ENCODE measurements at regions not wholly inside any gene's neighbourhood (a gene's known extent, or its start where the extent isn't known, plus 50 kb on each side); places are given as distances from the start of the nearest gene placed in this dataset.

- no peaks in the 10 kb centered on the region for H4K20me1 ChIP-seq (ENCODE audit: control insufficient read depth, extremely low read depth, insufficient read depth, low read length)
- no peaks in the 10 kb centered on the region for H3K36me3 ChIP-seq (ENCODE audit: control insufficient read depth in 2 of 2, extremely low read depth in 1 of 2, insufficient read depth in 2 of 2, low read length in 2 of 2)
- no peak for TF ChIP-seq CTCF (optimal IDR thresholded peaks at IDR 0.05 in 1 of 3, IDR thresholded peaks at IDR 0.05 in 1 of 3, conservative IDR thresholded peaks at IDR 0.05 in 1 of 3; ENCODE audit: extremely low read depth in 1 of 3, insufficient read depth in 2 of 3, low read length in 3 of 3)
- no peak for TF ChIP-seq EZH2 (IDR thresholded peaks at IDR 0.05; ENCODE audit: low read length)
- no peak for DNase-seq (ENCODE audit: low read depth, low spot score)
- H3K79me2 ChIP-seq (ENCODE audit: control insufficient read depth, insufficient read depth, low read length): no peaks in the 10 kb centered on the region
- no peaks in the 10 kb centered on the region for H3K27me3 ChIP-seq (ENCODE audit: control insufficient read depth, extremely low read depth, insufficient read depth, low read length)
- no peak overlapping the region for H3K9ac ChIP-seq (ENCODE audit: control insufficient read depth, extremely low read depth, insufficient read depth, low read length)
- FAIRE-seq: no peak
- H3K4me2 ChIP-seq (ENCODE audit: control insufficient read depth, extremely low read depth, insufficient read depth, low read depth, low read length): no peak overlapping the region
- dilution Hi-C loops (cut with MboI; ENCODE audit: extremely low pct_ligation_motif_present, low sequenced_read_pairs): no loop called here
- H3K9me1 ChIP-seq (ENCODE audit: control insufficient read depth, extremely low read depth, insufficient read depth, low read length): no peaks in the 10 kb centered on the region
- no peak overlapping the region for H3K4me3 ChIP-seq (ENCODE audit: control insufficient read depth in 2 of 3, extremely low read depth in 1 of 3, insufficient read depth in 2 of 3, low read depth in 1 of 3, low read length in 3 of 3)
- H3K9me3 ChIP-seq (ENCODE audit: control insufficient read depth, low read depth, low read length): no peaks in the 10 kb centered on the region
- H3K27ac ChIP-seq (ENCODE audit: control insufficient read depth, insufficient read depth, low read length): no peak overlapping the region
- H2AFZ ChIP-seq (ENCODE audit: control insufficient read depth, low read length): no peak overlapping the region
- H3K4me1 ChIP-seq (ENCODE audit: control insufficient read depth, extremely low read depth, insufficient read depth, low read length): no peaks in the 10 kb centered on the region
These were observed 204.9 kb upstream of the CYRIA start for GRCh38 chr2:16870491-16871076.

- Histone ChIP-seq H3K79me2 (ENCODE audit: control insufficient read depth, insufficient read depth, low read length) (no peaks in the 10 kb centered on the region), H3K4me1 (ENCODE audit: control insufficient read depth, extremely low read depth, insufficient read depth, low read length) (no peaks in the 10 kb centered on the region), H3K9ac (ENCODE audit: control insufficient read depth, extremely low read depth, insufficient read depth, low read length) (no peak overlapping the region), H3K9me3 (ENCODE audit: control insufficient read depth, low read depth, low read length) (no peaks in the 10 kb centered on the region), H2AFZ (ENCODE audit: control insufficient read depth, low read length) (no peak overlapping the region), H3K9me1 (ENCODE audit: control insufficient read depth, extremely low read depth, insufficient read depth, low read length) (no peaks in the 10 kb centered on the region), H3K27me3 (ENCODE audit: control insufficient read depth, extremely low read depth, insufficient read depth, low read length) (no peaks in the 10 kb centered on the region), H3K4me3 (ENCODE audit: control insufficient read depth in 2 of 3, extremely low read depth in 1 of 3, insufficient read depth in 2 of 3, low read depth in 1 of 3, low read length in 3 of 3) (no peak overlapping the region), H3K36me3 (ENCODE audit: control insufficient read depth in 2 of 2, extremely low read depth in 1 of 2, insufficient read depth in 2 of 2, low read length in 2 of 2) (no peaks in the 10 kb centered on the region), H3K27ac (ENCODE audit: control insufficient read depth, insufficient read depth, low read length) (no peak overlapping the region), H3K4me2 (ENCODE audit: control insufficient read depth, extremely low read depth, insufficient read depth, low read depth, low read length) (no peak overlapping the region), H4K20me1 (ENCODE audit: control insufficient read depth, extremely low read depth, insufficient read depth, low read length) (no peaks in the 10 kb centered on the region)
- TF ChIP-seq EZH2 (IDR thresholded peaks at IDR 0.05; ENCODE audit: low read length): no peak
- no peak for TF ChIP-seq CTCF (optimal IDR thresholded peaks at IDR 0.05 in 1 of 3, IDR thresholded peaks at IDR 0.05 in 1 of 3, conservative IDR thresholded peaks at IDR 0.05 in 1 of 3; ENCODE audit: extremely low read depth in 1 of 3, insufficient read depth in 2 of 3, low read length in 3 of 3)
- DNase-seq (ENCODE audit: low read depth, low spot score) (no peak), FAIRE-seq (no peak)
- dilution Hi-C loops (cut with MboI; ENCODE audit: extremely low pct_ligation_motif_present, low sequenced_read_pairs): no loop called here
These were observed 204.1 kb upstream of the CYRIA start for GRCh38 chr2:16869711-16870110.
